SK-N-SH treated with all-trans-retinoic acid at 6 μM for 48 hours (cell line): ENCODE measurements at regions not wholly inside any gene's neighbourhood (a gene's known extent, or its start where the extent isn't known, plus 50 kb on each side); places are given as distances from the start of the nearest gene placed in this dataset.

Experiments used
- ARNTL ChIP-seq: fragments of 450-650 bp; formaldehyde crosslinking; IDR thresholded peaks from 2 replicates; pipeline ENCODE4 v1.5.0; 2020; ENCODE audit warnings: low read depth, mild to moderate bottlenecking, moderate library complexity, borderline replicate concordance
- ESRRG ChIP-seq: fragments of 250-450 bp; sonication (Bioruptor Pico); IDR thresholded peaks from 2 replicates; pipeline ENCODE4 v1.6.1; 2021; ENCODE audit warnings: mild to moderate bottlenecking
- PATZ1 ChIP-seq: fragments of 250-450 bp; sonication (Bioruptor Pico); IDR thresholded peaks from 2 replicates; pipeline ENCODE4 v1.8.0; 2020; ENCODE audit warnings: mild to moderate bottlenecking, moderate library complexity, borderline replicate concordance
- RARB ChIP-seq: fragments of 250-450 bp; sonication (Bioruptor Pico); IDR thresholded peaks from 2 replicates; pipeline ENCODE4 v1.8.0; 2021; ENCODE audit warnings: mild to moderate bottlenecking, moderate library complexity
- SNAI2 ChIP-seq: fragments of 250-450 bp; sonication (Bioruptor Pico); IDR thresholded peaks from 2 replicates; pipeline ENCODE4 v1.5.0; 2020; ENCODE audit warnings: mild to moderate bottlenecking, moderate library complexity
- TOX ChIP-seq: fragments of 250-450 bp; sonication (Bioruptor Pico); IDR thresholded peaks from 2 replicates; pipeline ENCODE4 v1.8.0; 2021; ENCODE audit warnings: mild to moderate bottlenecking, moderate library complexity, borderline replicate concordance
- ZNF565 ChIP-seq: fragments of 450-650 bp; formaldehyde crosslinking; conservative IDR thresholded peaks from 2 replicates; pipeline ENCODE4 v1.5.0; 2020; ENCODE audit warnings: low read depth, mild to moderate bottlenecking, moderate library complexity

DNA sequence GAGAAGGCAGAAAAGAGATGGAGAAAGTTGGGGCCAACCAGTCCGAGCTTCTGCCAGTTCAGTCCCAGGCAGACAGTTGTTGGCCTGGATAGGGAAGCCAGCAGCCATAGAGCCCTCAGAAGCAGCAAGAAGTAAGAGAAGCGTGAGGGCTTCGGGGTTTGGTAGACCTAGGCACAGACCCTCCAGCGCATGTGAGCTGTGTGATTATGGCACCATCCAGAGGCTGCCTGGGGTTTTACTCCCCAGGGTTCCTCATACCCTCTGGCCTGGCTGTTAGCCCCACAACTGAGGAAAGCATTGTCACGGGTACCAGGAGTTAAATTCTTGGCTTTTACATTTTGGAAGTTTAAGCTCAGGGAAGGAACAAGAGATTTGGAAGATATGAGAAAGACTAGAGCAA, 93.7 kb upstream of the RAB6C start:
- no peak for TF ChIP-seq PATZ1
- TF ChIP-seq ARNTL (CRISPR knock-in tag), result no peak
- no peak for TF ChIP-seq ZNF565
- TF ChIP-seq SNAI2 (CRISPR knock-in tag), result no peak
- no peak for TF ChIP-seq ESRRG (CRISPR knock-in tag)
- no peak for TF ChIP-seq RARB (CRISPR knock-in tag)
- TF ChIP-seq TOX (CRISPR knock-in tag), result no peak
